DOHH2 (cell line): ENCODE measurements at regions not wholly inside any gene's neighbourhood (a gene's known extent, or its start where the extent isn't known, plus 50 kb on each side); places are given as distances from the start of the nearest gene placed in this dataset.

Experiments
- CTCF ChIP-seq: fragments of 200-600 bp; sonication (generic); IDR thresholded peaks from one replicate; pipeline ENCODE4 v1.5.1; 2014; ENCODE audit warnings: antibody characterized with exemption, mild to moderate bottlenecking, low read depth, low read length; ENCODE audit not compliant: poor library complexity, severe bottlenecking
- EZH2phosphoT487 ChIP-seq: fragments of 200-600 bp; sonication (generic); IDR thresholded peaks from 2 replicates; pipeline ENCODE4 v1.6.1; 2017; ENCODE audit warnings: borderline replicate concordance, mild to moderate bottlenecking, antibody characterized with exemption, low read length, moderate library complexity, mixed read lengths

GRCh38 chr4:186858355-186858754 lies 134.7 kb upstream of the FAT1 start:
- TF ChIP-seq CTCF (no peak), EZH2phosphoT487 (no peak)
